ENCODE measurements at regions not wholly inside any gene's neighbourhood (a gene's known extent, or its start where the extent isn't known, plus 50 kb on each side); places are given as distances from the start of the nearest gene placed in this dataset.
"Not testable (repeated sequence)": the region's sequence is repeated elsewhere in the genome, so short reads cannot be mapped to it uniquely, and the experiment has no call there.

DNA sequence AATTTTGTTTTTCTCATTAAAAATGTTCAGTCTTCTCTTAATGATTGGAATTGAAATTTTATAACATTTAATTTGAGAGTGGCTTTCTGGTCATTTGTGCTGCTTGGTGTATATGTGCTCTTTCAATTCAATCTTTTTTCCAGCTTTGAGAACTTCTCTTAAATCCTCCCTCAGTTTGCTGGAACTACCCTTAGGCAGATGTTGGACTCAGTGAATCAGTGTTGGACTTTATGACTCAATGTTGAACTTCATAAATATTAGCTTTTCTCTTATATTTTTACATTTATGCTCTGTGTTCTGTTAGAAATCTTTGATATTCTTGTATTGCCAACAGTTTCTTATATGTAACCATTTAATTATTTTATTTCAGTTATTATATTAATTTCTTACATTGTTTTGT, 935.5 kb upstream of the FBXO33 start:
- ATAC-seq (no peak), DNase-seq (no peak)

DNA sequence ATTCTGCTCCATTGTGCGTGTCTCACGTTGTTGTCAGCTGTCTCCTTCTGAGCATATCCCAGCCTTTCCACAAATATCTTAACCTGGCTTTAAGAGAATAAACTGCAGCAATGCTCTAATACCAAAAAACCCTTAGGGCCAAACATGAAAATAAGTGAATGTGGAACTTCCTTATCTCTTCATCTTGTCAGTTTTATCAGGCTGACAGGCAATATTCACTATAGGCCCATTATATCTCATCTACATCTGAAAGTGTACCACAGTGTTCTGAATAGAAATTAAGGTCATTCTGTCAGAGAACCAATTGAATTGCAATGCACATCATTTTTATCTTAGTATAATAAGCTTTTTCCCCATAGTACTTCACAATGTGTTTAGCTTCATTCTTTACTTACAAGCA, 933.1 kb upstream of the FBXO33 start:
- FAIRE-seq (no peak), ATAC-seq (no peak), DNase-seq (no peak)
- H3K4me1 ChIP-seq, result no peaks in the 10 kb centered on the region
- H3K9me3 ChIP-seq, result no peaks in the 10 kb centered on the region
- H3K4me3 ChIP-seq, result no peak overlapping the region
- TF ChIP-seq, protein P1, sequence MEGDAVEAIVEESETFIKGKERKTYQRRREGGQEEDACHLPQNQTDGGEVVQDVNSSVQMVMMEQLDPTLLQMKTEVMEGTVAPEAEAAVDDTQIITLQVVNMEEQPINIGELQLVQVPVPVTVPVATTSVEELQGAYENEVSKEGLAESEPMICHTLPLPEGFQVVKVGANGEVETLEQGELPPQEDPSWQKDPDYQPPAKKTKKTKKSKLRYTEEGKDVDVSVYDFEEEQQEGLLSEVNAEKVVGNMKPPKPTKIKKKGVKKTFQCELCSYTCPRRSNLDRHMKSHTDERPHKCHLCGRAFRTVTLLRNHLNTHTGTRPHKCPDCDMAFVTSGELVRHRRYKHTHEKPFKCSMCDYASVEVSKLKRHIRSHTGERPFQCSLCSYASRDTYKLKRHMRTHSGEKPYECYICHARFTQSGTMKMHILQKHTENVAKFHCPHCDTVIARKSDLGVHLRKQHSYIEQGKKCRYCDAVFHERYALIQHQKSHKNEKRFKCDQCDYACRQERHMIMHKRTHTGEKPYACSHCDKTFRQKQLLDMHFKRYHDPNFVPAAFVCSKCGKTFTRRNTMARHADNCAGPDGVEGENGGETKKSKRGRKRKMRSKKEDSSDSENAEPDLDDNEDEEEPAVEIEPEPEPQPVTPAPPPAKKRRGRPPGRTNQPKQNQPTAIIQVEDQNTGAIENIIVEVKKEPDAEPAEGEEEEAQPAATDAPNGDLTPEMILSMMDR (IDR thresholded peaks at IDR 0.05), result no peak
- intact Hi-C loops (cut with DNase I), result no loop called here
- H3K27me3 ChIP-seq, result no peaks in the 10 kb centered on the region
- no peak overlapping the region for H3K27ac ChIP-seq
- H3K36me3 ChIP-seq, result no peaks in the 10 kb centered on the region
- WGBS, 2 donors, result 69 to 79% methylated on average over 2 of the region's 2 CpGs

More for the DNA sequence above, 935.5 kb upstream of the FBXO33 start:
- no peak for FAIRE-seq
- TF ChIP-seq, protein P1 (IDR thresholded peaks at IDR 0.05), result no peak
- Histone ChIP-seq H3K36me3 (no peaks in the 10 kb centered on the region), H3K27ac (no peak overlapping the region), H3K4me3 (no peak overlapping the region), H3K9me3 (no peaks in the 10 kb centered on the region), H3K4me1 (no peaks in the 10 kb centered on the region), H3K27me3 (no peaks in the 10 kb centered on the region)
- intact Hi-C loops (cut with DNase I), result no loop called here

DNA sequence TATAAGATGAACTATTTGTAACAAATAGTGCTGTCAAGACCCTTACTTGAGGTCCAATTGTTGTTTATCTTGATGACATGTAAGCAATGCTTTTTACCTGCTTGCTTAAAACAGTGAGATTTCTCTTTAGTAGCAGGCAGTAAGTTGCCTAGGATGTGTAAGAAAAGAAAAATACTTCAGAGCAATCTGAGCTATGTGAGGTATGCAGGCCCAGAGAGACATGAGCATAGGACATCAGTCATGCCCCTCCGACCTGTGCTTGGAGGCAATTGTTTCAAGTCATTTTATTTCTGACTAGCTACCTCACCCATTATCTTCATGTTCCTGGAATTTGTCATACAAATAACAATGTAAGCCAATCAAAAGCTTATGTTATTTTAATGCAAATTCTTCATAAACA, 930.6 kb upstream of the FBXO33 start:
- Histone ChIP-seq H3K4me3 (no peak overlapping the region), H3K27ac (no peak overlapping the region), H3K4me1 (no peaks in the 10 kb centered on the region), H3K9me3 (no peaks in the 10 kb centered on the region), H3K27me3 (no peaks in the 10 kb centered on the region), H3K36me3 (no peaks in the 10 kb centered on the region)
- intact Hi-C loops (cut with DNase I), result no loop called here
- FAIRE-seq (no peak), ATAC-seq (no peak), DNase-seq (no peak)
- WGBS, 2 donors, result 16 to 48% methylated on average over 1 of the region's 1 CpG
- TF ChIP-seq, protein P1 (IDR thresholded peaks at IDR 0.05), result no peak

DNA sequence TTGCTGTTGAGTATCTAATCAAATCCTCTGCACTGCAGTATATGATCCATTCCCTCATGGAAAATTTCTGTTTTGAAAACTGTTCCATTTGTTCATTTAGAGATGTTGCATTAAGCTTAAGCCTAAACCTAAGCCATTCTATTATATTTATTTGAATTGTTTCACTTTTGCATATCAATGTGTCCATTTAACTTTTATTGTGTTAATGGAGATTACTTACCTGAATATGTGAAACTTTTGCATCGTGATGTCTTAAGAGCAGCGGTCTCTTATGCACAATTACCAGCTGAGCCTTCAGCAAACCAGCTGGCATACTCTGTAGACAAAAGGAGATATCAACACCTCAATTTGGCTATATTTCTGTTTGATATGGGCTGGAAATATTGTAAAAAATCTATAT, 922.5 kb upstream of the FBXO33 start:
- no peak for FAIRE-seq
- H3K4me3 ChIP-seq, result no peak overlapping the region
- no peak for ATAC-seq
- TF ChIP-seq, protein P1 (IDR thresholded peaks at IDR 0.05), result no peak
- H3K9me3 ChIP-seq, result no peaks in the 10 kb centered on the region
- WGBS, 2 donors, result 50 to 52% methylated on average over 2 of the region's 2 CpGs
- no peaks in the 10 kb centered on the region for H3K36me3 ChIP-seq
- DNase-seq, result no peak
- H3K27ac ChIP-seq, result no peak overlapping the region
- H3K27me3 ChIP-seq, result no peaks in the 10 kb centered on the region
- H3K4me1 ChIP-seq, result no peaks in the 10 kb centered on the region
- intact Hi-C loops (cut with DNase I), result no loop called here

DNA sequence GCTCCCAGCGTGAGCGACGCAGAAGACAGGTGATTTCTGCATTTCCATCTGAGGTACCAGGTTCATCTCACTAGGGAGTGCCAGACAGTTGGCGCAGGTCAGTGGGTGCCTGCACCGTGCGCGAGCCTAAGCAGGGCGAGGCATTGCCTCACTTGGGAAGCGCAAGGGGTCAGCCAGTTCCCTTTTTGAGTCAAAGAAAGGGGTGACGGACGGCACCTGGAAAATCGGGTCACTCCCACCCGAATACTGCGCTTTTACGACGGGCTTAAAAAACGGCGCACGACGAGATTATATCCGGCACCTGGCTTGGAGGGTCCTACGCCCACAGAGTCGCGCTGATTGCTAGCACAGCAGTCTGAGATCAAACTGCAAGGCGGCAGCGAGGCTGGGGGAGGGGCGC, 915.9 kb upstream of the FBXO33 start:
- intact Hi-C loops (cut with DNase I); H3K4me1 ChIP-seq; H3K27me3 ChIP-seq; DNase-seq; H3K36me3 ChIP-seq; ATAC-seq; H3K27ac ChIP-seq; H3K9me3 ChIP-seq; FAIRE-seq; H3K4me3 ChIP-seq: not testable (repeated sequence)
- 75 to 77% methylated on average over 25 to 27 of the region's 27 CpGs for WGBS, 2 donors

DNA sequence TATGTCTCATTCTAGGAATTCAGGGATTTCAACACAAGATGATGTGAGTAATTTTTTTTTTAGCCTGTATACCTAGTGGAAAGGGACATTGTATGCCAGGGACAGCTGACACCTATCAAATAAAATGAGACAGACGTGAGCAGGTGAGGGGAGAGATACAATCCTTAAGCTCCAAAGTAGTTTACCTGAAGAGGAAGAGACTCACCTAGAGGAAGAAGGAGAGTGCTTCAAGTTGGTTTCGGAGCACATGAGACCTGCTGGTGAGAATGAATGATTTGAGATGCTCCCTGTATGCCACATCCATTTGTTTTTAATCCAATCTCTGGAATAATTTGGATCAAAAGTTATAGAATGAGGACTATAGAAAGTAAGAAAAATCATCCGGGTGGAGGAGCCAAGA, 915.4 kb upstream of the FBXO33 start:
- no peaks in the 10 kb centered on the region for H3K36me3 ChIP-seq
- H3K4me1 ChIP-seq, result no peaks in the 10 kb centered on the region
- FAIRE-seq, result no peak
- WGBS, 2 donors, result 55 to 64% methylated on average over 3 of the region's 3 CpGs
- TF ChIP-seq, protein P1 (IDR thresholded peaks at IDR 0.05), result no peak
- H3K9me3 ChIP-seq, result peaks cover 0 to 5% (median 0%) of the 10 kb centered on the region in 4 donors
- ATAC-seq, result no peak
- H3K4me3 ChIP-seq, result no peak overlapping the region
- intact Hi-C loops (cut with DNase I), result no loop called here
- DNase-seq, result no peak
- H3K27me3 ChIP-seq, result no peaks in the 10 kb centered on the region
- no peak overlapping the region for H3K27ac ChIP-seq

Measured in pancreas (tissue), 10 donors.